ENCODE measurements at regions not wholly inside any gene's neighbourhood (a gene's known extent, or its start where the extent isn't known, plus 50 kb on each side); places are given as distances from the start of the nearest gene placed in this dataset.

DNA sequence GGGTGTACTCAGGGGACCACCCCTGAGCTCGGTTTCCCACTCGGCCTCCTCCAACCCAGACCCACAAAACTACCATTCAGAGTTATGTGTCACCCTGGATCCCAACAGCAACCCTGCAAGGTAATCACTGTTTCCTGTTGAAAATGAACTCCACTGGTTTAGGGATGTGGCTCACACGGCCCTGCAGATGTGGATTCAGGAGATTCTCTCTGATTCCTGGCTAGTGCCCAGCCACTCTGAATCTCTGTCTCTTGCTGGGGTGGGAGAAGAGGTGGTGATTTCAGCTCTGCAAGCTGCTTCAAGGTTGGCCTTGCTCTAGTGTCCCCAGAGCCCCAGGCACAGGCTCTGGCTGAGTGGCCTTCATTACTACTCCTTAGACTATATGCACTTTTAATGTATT is 1231.6 kb downstream of the TBC1D22A start:
- TF ChIP-seq, protein P1, sequence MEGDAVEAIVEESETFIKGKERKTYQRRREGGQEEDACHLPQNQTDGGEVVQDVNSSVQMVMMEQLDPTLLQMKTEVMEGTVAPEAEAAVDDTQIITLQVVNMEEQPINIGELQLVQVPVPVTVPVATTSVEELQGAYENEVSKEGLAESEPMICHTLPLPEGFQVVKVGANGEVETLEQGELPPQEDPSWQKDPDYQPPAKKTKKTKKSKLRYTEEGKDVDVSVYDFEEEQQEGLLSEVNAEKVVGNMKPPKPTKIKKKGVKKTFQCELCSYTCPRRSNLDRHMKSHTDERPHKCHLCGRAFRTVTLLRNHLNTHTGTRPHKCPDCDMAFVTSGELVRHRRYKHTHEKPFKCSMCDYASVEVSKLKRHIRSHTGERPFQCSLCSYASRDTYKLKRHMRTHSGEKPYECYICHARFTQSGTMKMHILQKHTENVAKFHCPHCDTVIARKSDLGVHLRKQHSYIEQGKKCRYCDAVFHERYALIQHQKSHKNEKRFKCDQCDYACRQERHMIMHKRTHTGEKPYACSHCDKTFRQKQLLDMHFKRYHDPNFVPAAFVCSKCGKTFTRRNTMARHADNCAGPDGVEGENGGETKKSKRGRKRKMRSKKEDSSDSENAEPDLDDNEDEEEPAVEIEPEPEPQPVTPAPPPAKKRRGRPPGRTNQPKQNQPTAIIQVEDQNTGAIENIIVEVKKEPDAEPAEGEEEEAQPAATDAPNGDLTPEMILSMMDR (IDR thresholded peaks at IDR 0.05; ENCODE audit: low read depth, low read length) = no peak
- DNase-seq (ENCODE audit: extremely low read depth, low read depth) = no peak

DNA sequence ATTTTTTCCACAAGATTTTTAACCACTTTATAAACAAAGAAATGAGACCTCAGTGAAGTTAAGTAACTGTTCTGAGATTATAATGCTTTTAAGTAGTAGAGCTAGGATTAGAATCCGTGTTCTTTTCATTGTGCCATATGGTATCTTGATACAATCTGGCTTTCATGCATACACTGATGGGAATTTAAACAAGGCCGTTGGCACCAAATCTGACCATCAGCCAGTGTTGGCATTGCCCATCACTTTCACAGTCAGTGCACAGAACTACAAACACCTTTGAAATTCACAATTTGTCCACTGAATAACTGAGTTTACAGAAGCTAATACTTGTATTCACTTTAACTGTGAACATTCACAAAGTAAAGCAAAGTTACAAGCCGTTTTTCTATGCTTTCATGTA is 1228.0 kb downstream of the TBC1D22A start:
- no peak for DNase-seq (ENCODE audit: extremely low read depth, low read depth)
- TF ChIP-seq, protein P1 (IDR thresholded peaks at IDR 0.05; ENCODE audit: low read depth, low read length) = no peak

DNA sequence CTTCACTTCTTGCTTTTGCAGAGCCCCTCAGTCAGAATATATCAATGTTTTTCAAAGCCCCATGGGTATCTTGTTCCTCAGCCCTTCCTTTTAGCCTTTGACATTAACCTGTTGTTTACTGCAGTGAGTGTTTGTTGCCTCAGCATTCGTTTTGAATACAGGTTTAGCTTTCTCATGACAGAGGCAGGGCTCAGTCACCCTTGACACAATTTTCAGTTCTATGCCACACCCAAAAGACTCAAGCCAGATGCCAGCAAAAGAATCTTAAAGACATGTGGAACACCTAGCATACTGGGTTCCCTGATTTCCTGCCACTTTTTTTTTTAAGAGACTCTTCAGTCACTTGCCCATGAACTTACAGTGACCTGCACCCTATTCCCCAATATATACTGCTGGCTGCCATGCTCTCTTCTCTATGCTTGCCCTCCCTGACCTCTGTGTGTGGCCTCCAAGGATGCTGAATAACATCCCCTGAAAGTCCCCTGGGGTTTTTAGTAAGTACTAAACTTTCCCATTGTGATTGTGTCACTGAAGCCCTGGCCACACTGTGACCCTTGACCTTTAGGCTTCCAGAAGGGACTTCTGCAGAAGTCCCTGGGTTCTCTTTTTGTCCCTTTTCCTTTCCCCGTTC is 1225.5 kb downstream of the TBC1D22A start:
- no peak for DNase-seq (ENCODE audit: extremely low read depth, low read depth)

DNA sequence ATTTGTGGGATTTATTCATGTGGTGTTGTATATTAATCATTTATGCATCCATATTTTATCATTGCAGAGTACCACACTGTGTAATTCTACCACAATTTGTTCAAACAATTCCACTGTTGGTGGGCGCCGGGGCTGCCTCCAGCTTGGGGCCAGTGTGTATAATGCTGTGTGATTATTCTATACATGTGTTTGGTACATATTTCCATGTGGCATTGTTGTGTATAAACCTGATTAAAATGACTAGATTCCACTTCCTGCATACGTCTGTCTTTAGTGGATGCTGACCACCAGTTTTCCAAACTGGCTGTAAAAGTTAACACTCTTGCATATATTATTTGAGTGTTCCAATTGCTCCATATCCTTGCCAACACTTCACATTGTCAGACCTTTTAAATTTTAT is 1213.8 kb downstream of the TBC1D22A start:
- TF ChIP-seq, protein P1 (IDR thresholded peaks at IDR 0.05; ENCODE audit: low read depth, low read length) = no peak
- DNase-seq (ENCODE audit: extremely low read depth, low read depth) = no peak

More for the DNA sequence above, 1225.5 kb downstream of the TBC1D22A start:
- TF ChIP-seq, protein P1 (IDR thresholded peaks at IDR 0.05; ENCODE audit: low read depth, low read length) = no peak

DNA sequence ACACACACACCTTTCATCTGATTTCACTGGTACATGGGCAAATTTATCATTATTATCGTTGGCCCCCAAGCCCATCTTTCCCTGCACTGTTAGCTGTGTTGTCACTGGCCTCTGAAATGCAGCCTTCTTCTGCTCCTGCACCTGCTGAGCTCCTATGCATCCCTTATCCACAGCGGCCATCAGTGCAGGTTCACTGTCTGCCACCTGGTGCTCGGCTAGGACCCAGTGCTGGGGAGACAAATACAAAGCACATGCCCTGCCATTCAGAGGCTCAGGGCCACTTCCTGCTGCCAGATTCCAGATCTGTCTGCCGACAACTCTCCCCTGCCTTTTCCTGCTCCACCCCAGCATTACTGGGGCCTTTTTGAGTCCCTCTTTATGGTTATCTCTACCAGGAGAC is 1205.4 kb downstream of the TBC1D22A start:
- no peak for DNase-seq (ENCODE audit: extremely low read depth, low read depth)
- TF ChIP-seq, protein P1 (IDR thresholded peaks at IDR 0.05; ENCODE audit: low read depth, low read length) = no peak

DNA sequence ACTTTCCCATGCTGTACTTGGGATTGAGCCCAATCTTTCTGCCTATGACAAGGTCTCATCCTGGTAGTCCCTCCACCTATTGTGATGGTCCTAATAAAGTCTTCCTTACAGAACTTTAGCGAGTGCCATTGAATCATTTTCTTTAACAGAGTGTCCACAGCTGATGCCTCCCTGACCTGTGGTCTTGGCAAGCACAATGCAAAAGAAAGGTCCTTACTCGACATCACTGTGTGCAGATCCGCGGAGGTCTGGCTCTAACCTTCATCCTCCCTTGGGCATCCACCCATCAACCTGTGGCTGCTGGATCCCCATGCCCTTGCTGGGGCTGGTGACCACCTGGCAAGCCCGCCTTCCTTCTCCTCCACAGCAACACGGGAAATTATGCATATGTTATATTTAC is 1203.9 kb downstream of the TBC1D22A start:
- TF ChIP-seq, protein P1 (IDR thresholded peaks at IDR 0.05; ENCODE audit: low read depth, low read length) = no peak
- no peak for DNase-seq (ENCODE audit: extremely low read depth, low read depth)

DNA sequence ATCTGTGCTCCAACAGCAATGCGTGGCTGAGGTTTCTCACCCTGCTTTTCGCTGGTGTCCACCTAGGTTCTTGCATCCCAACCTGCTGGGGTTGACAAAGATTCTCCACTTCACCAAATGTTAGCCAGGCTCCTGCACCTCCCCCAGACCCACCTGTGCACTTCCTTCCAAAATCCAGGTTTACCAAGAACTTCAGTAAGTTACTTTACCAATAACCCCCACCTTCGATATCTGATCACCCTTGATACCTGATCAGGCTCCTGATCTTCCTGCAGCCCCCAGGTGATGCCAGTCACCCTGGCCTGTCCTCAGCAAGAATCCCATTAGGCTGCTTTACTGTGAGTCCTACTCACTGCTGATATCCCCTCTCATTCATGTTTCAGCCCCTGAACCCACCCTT is 1203.4 kb downstream of the TBC1D22A start:
- TF ChIP-seq, protein P1 (IDR thresholded peaks at IDR 0.05; ENCODE audit: low read depth, low read length) = no peak
- DNase-seq (ENCODE audit: extremely low read depth, low read depth) = no peak
